ENCODE measurements at regions not wholly inside any gene's neighbourhood (a gene's known extent, or its start where the extent isn't known, plus 50 kb on each side); places are given as distances from the start of the nearest gene placed in this dataset.

DNA sequence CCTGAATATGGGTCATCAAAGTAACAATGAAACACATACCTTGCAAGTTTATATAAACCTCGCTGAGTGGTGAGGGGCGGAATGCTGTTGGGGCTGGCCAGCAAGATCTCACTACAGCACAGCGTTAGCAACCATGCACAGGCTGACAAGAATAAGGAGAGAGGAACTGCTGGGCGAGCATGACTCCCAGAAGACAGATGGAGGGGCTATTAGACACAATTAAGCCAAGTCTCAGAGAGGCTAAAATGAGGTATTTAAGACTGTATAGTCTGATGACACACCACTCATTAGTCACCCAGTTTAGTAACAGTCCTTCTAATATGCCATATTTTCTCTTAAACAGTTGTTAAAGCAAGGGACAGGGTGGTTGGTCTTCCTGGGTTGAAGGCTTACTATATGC is 340.2 kb upstream of the NR5A2 start:
- TF ChIP-seq, protein P1, sequence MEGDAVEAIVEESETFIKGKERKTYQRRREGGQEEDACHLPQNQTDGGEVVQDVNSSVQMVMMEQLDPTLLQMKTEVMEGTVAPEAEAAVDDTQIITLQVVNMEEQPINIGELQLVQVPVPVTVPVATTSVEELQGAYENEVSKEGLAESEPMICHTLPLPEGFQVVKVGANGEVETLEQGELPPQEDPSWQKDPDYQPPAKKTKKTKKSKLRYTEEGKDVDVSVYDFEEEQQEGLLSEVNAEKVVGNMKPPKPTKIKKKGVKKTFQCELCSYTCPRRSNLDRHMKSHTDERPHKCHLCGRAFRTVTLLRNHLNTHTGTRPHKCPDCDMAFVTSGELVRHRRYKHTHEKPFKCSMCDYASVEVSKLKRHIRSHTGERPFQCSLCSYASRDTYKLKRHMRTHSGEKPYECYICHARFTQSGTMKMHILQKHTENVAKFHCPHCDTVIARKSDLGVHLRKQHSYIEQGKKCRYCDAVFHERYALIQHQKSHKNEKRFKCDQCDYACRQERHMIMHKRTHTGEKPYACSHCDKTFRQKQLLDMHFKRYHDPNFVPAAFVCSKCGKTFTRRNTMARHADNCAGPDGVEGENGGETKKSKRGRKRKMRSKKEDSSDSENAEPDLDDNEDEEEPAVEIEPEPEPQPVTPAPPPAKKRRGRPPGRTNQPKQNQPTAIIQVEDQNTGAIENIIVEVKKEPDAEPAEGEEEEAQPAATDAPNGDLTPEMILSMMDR (IDR thresholded peaks at IDR 0.05), result no peak
- TF ChIP-seq POLR2A (IDR thresholded peaks at IDR 0.05) (no peak), POLR2AphosphoS5 (IDR thresholded peaks at IDR 0.05) (no peak)

All from suprapubic skin (tissue), 4 donors.